H9 (cell line): ENCODE measurements at regions not wholly inside any gene's neighbourhood (a gene's known extent, or its start where the extent isn't known, plus 50 kb on each side); places are given as distances from the start of the nearest gene placed in this dataset.

Source experiments
- DNase-seq: peaks from one replicate; pipeline ENCODE4 v3.0.0-alpha.2; 2017
- H2AFZ ChIP-seq: one replicate; pipeline ENCODE4 v1.6.1; 2013; ENCODE audit warnings: mild to moderate bottlenecking, low read length, control low read depth, moderate library complexity
- H2AK5ac ChIP-seq: 2 replicates; pipeline ENCODE4 v1.6.1; 2013; ENCODE audit warnings: low read length, control low read depth, mixed read lengths; ENCODE audit not compliant: insufficient read length
- H2BK120ac ChIP-seq: one replicate; pipeline ENCODE4 v1.6.1; 2013; ENCODE audit warnings: low read depth, mild to moderate bottlenecking, low read length, control low read depth, inconsistent platforms; ENCODE audit not compliant: poor library complexity, severe bottlenecking
- H2BK12ac ChIP-seq: 2 replicates; pipeline ENCODE4 v1.6.1; 2013; ENCODE audit warnings: low read length, control low read depth, mixed read lengths, low read depth; ENCODE audit not compliant: insufficient read length
- H2BK15ac ChIP-seq: 2 replicates; pipeline ENCODE4 v1.6.1; 2013; ENCODE audit warnings: low read depth, low read length, control low read depth
- H2BK20ac ChIP-seq: one replicate; pipeline ENCODE4 v1.6.1; 2013; ENCODE audit warnings: low read depth, mild to moderate bottlenecking, low read length, control low read depth, inconsistent platforms; ENCODE audit not compliant: poor library complexity, severe bottlenecking
- H2BK5ac ChIP-seq: 2 replicates; pipeline ENCODE4 v1.6.1; 2013; ENCODE audit warnings: low read length, control low read depth, mixed read lengths; ENCODE audit not compliant: insufficient read length
- H3K14ac ChIP-seq: 2 replicates; pipeline ENCODE4 v1.6.1; 2013; ENCODE audit warnings: low read length, control low read depth; ENCODE audit not compliant: insufficient read depth
- H3K18ac ChIP-seq: 2 replicates; pipeline ENCODE4 v1.6.1; 2013; ENCODE audit warnings: low read depth, mild to moderate bottlenecking, mixed read lengths, low read length, control low read depth; ENCODE audit not compliant: insufficient read length
- H3K23ac ChIP-seq: 2 replicates; pipeline ENCODE4 v1.6.1; 2013; ENCODE audit warnings: low read length, control low read depth, mixed read lengths, low read depth; ENCODE audit not compliant: insufficient read length
- H3K23me2 ChIP-seq: 2 replicates; pipeline ENCODE4 v1.6.1; 2013; ENCODE audit warnings: low read depth, mild to moderate bottlenecking, mixed read lengths, low read length, control low read depth; ENCODE audit not compliant: insufficient read length, poor library complexity, severe bottlenecking
- H3K27ac ChIP-seq: 2 replicates; pipeline ENCODE4 v1.5.1; 2013; ENCODE audit warnings: low read length, control low read depth, mixed read lengths, low read depth; ENCODE audit not compliant: insufficient read length
- H3K27me3 ChIP-seq: 2 replicates; pipeline ENCODE4 v1.6.1; 2013; ENCODE audit warnings: low read length, control low read depth, inconsistent platforms; ENCODE audit not compliant: insufficient read depth
- H3K4ac ChIP-seq: 2 replicates; pipeline ENCODE4 v1.6.1; 2013; ENCODE audit warnings: low read depth, mild to moderate bottlenecking, control low read depth, inconsistent platforms, low read length, moderate library complexity
- H3K4me1 ChIP-seq: 2 replicates; pipeline ENCODE4 v1.6.1; 2013; ENCODE audit warnings: low read length, control low read depth, inconsistent platforms; ENCODE audit not compliant: insufficient read depth
- H3K4me2 ChIP-seq: 2 replicates; pipeline ENCODE4 v1.6.1; 2013; ENCODE audit warnings: low read length, control low read depth, mixed read lengths; ENCODE audit not compliant: insufficient read length, insufficient read depth
- H3K56ac ChIP-seq: 2 replicates; pipeline ENCODE4 v1.6.1; 2013; ENCODE audit warnings: low read depth, mild to moderate bottlenecking, mixed read lengths, low read length, control low read depth; ENCODE audit not compliant: insufficient read length
- H3K79me1 ChIP-seq: 2 replicates; pipeline ENCODE4 v1.6.1; 2013; ENCODE audit warnings: low read depth, mild to moderate bottlenecking, moderate library complexity, low read length, control low read depth, inconsistent platforms; ENCODE audit not compliant: insufficient read depth, poor library complexity, severe bottlenecking
- H3K79me2 ChIP-seq: 2 replicates; pipeline ENCODE4 v1.6.1; 2013; ENCODE audit warnings: low read length, control low read depth, inconsistent platforms; ENCODE audit not compliant: insufficient read depth
- H3K9ac ChIP-seq: 2 replicates; pipeline ENCODE4 v1.6.1; 2013; ENCODE audit warnings: low read length, control low read depth, mixed read lengths; ENCODE audit not compliant: insufficient read length; ENCODE audit errors: extremely low read depth
- H3K9me3 ChIP-seq: one replicate; pipeline ENCODE4 v1.6.1; 2013; ENCODE audit warnings: low read depth, low read length, inconsistent platforms; ENCODE audit not compliant: control insufficient read depth
- H3T11ph ChIP-seq: one replicate; pipeline ENCODE4 v1.6.1; 2013; ENCODE audit warnings: mild to moderate bottlenecking, low read length, control low read depth, inconsistent platforms
- H4K20me1 ChIP-seq: one replicate; pipeline ENCODE4 v1.6.1; 2013; ENCODE audit not compliant: control insufficient read depth, insufficient read length, insufficient read depth
- H4K5ac ChIP-seq: 2 replicates; pipeline ENCODE4 v1.6.1; 2013; ENCODE audit warnings: low read depth, mild to moderate bottlenecking, mixed read lengths, low read length, control low read depth; ENCODE audit not compliant: insufficient read length
- H4K8ac ChIP-seq: replicated peaks from 2 replicates; pipeline ENCODE4 v1.6.1; 2013; ENCODE audit warnings: low read length, control low read depth, mixed read lengths, low read depth; ENCODE audit not compliant: insufficient read length
- H4K91ac ChIP-seq: 2 replicates; pipeline ENCODE4 v1.6.1; 2013; ENCODE audit warnings: low read depth, mild to moderate bottlenecking, moderate library complexity, mixed read lengths, low read length, control low read depth; ENCODE audit not compliant: insufficient read length
- H3K27ac Mint-ChIP-seq, 3 experiments: 2 replicates in 2 of 3; 3 replicates in 1 of 3; pipeline ENCODE4 v1.8.0; 2020 to 2021; ENCODE audit warnings: mixed read lengths in 3 of 3, mild to moderate bottlenecking in 1 of 3, moderate library complexity in 1 of 3
- H3K27me3 Mint-ChIP-seq: 2 replicates; pipeline ENCODE4 v1.8.0; 2021; ENCODE audit warnings: low read depth, mild to moderate bottlenecking, moderate library complexity, mixed read lengths
- H3K36me3 Mint-ChIP-seq, 3 experiments: 2 replicates in 2 of 3; 3 replicates in 1 of 3; pipeline ENCODE4 v1.8.0; 2020 to 2021; ENCODE audit warnings: low read depth in 3 of 3, mixed read lengths in 3 of 3; ENCODE audit not compliant: insufficient read depth in 1 of 3
- H3K4me1 Mint-ChIP-seq, 2 experiments: 2 replicates each; pipeline ENCODE4 v1.8.0; 2020; ENCODE audit warnings: mixed read lengths in 2 of 2
- H3K4me3 Mint-ChIP-seq, 2 experiments: 2 replicates in 1 of 2; 3 replicates in 1 of 2; pipeline ENCODE4 v1.8.0; 2020 to 2021; ENCODE audit warnings: mild to moderate bottlenecking in 2 of 2, mixed read lengths in 2 of 2, moderate library complexity in 1 of 2
- H3K9me3 Mint-ChIP-seq, 2 experiments: 2 replicates in 1 of 2; 3 replicates in 1 of 2; pipeline ENCODE4 v1.8.0; 2020; ENCODE audit warnings: mild to moderate bottlenecking in 2 of 2, mixed read lengths in 2 of 2, moderate library complexity in 1 of 2
- whole genome bisulfite sequencing: extraction: QIAGEN DNeasy Blood & Tissue Kit; methylation state at CpG from one replicate; pipeline ENCODE4 v1.1.7; 2013; ENCODE audit warnings: missing lambda C conversion rate, low lambda C conversion rate, mixed read lengths; ENCODE audit not compliant: insufficient read length; ENCODE audit errors: extremely low coverage; 5-methylcytosine and 5-hydroxymethylcytosine counted together
- TF ChIP-seq, protein P1 (sequence below): fragments of 200-600 bp; sonication (generic); conservative IDR thresholded peaks from 3 replicates; pipeline ENCODE4 v1.8.0; 2021; ENCODE audit warnings: antibody characterized with exemption, mild to moderate bottlenecking

DNA sequence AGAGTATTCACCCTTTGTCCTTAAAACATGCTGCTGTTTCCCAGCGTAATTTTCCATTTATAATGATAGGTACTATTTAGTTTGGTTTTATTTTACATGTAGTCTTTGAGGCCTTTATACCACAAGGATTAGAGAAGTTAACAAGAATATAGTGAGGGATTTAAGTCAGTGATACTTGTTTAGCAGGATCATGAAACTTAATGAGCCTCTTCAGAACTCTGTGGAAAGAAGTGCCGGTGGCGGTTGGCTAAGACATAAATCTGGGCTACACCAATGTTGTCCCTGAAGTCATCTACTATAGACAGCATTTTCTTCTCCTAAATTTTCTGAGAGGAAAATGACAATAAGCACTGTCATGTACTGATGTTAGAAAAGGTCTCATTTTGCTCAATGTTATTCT lies 1226.0 kb upstream of the SEL1L start:
- Histone ChIP-seq H2AK5ac (no peak overlapping the region), H3K4ac (no peak overlapping the region), H2BK15ac (no peak overlapping the region), H4K20me1 (no peaks in the 10 kb centered on the region), H3K79me1 (no peaks in the 10 kb centered on the region), H2BK20ac (no peak overlapping the region), H3K4me1 (no peaks in the 10 kb centered on the region), H3K14ac (no peak overlapping the region), H3K27ac (no peak overlapping the region), H3K79me2 (no peaks in the 10 kb centered on the region), H3K23me2 (no peaks in the 10 kb centered on the region), H3K56ac (no peak overlapping the region), H3K23ac (no peak overlapping the region), H2BK12ac (no peak overlapping the region), H3K4me2 (no peak overlapping the region), H2BK5ac (no peak overlapping the region), H3K27me3 (no peaks in the 10 kb centered on the region), H2BK120ac (no peak overlapping the region), H3K18ac (no peak overlapping the region), H3T11ph (no peak overlapping the region), H4K5ac (no peak overlapping the region), H4K91ac (no peak overlapping the region), H2AFZ (no peak overlapping the region), H4K8ac (no peak overlapping the region), H3K9ac (no peak overlapping the region), H3K9me3 (no peaks in the 10 kb centered on the region)
- no peak overlapping the region for H3K4me3 Mint-ChIP-seq
- no peaks in the 10 kb centered on the region for H3K36me3 Mint-ChIP-seq
- DNase-seq: no peak
- TF ChIP-seq, protein P1, sequence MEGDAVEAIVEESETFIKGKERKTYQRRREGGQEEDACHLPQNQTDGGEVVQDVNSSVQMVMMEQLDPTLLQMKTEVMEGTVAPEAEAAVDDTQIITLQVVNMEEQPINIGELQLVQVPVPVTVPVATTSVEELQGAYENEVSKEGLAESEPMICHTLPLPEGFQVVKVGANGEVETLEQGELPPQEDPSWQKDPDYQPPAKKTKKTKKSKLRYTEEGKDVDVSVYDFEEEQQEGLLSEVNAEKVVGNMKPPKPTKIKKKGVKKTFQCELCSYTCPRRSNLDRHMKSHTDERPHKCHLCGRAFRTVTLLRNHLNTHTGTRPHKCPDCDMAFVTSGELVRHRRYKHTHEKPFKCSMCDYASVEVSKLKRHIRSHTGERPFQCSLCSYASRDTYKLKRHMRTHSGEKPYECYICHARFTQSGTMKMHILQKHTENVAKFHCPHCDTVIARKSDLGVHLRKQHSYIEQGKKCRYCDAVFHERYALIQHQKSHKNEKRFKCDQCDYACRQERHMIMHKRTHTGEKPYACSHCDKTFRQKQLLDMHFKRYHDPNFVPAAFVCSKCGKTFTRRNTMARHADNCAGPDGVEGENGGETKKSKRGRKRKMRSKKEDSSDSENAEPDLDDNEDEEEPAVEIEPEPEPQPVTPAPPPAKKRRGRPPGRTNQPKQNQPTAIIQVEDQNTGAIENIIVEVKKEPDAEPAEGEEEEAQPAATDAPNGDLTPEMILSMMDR: no peak
- no peaks in the 10 kb centered on the region for H3K9me3 Mint-ChIP-seq
- peaks cover 13 to 17% of the 10 kb centered on the region in 2 experiments for H3K4me1 Mint-ChIP-seq
- H3K27ac Mint-ChIP-seq: peak overlapping the region; percentile 55 to 74 (median 71); a peak in 4 of 7 replicates
- no CpG with 5 or more reads among the region's 3 CpGs for WGBS
- H3K27me3 Mint-ChIP-seq: no peaks in the 10 kb centered on the region
